HL-60 (cell line): ENCODE measurements at regions not wholly inside any gene's neighbourhood (a gene's known extent, or its start where the extent isn't known, plus 50 kb on each side); places are given as distances from the start of the nearest gene placed in this dataset.

Experiments used
- DNase-seq, 2 experiments: peaks; one replicate each; pipeline ENCODE4 v3.0.0-alpha.2; 2010 to 2020; ENCODE audit warnings: low read depth in 1 of 2, low spot score in 1 of 2
- H3K27ac ChIP-seq: fragments of 250-450 bp; sonication (Bioruptor Pico); replicated peaks from 2 replicates; pipeline ENCODE4 v1.5.1; 2020; ENCODE audit warnings: mild to moderate bottlenecking, moderate library complexity
- H3K27me3 ChIP-seq: fragments of 250-450 bp; sonication (Bioruptor Pico); 2 replicates; pipeline ENCODE4 v1.5.1; 2021; ENCODE audit warnings: mild to moderate bottlenecking, moderate library complexity; ENCODE audit not compliant: insufficient read depth, poor library complexity, severe bottlenecking
- H3K4me3 ChIP-seq: replicated peaks from 2 replicates; pipeline ENCODE4 v1.5.1; 2011; ENCODE audit warnings: mild to moderate bottlenecking, control low read depth, low read length; ENCODE audit not compliant: insufficient read depth
- GABPA ChIP-seq: IDR thresholded peaks from 2 replicates; pipeline ENCODE4 v1.6.1; 2012; ENCODE audit warnings: low read depth
- POLR2AphosphoS5 ChIP-seq: IDR thresholded peaks from 2 replicates; pipeline ENCODE4 v1.6.1; 2012; ENCODE audit warnings: low read depth
- SPI1 ChIP-seq: IDR thresholded peaks from 2 replicates; pipeline ENCODE4 v1.6.1; 2012; ENCODE audit warnings: low read depth, mild to moderate bottlenecking, borderline replicate concordance
- TF ChIP-seq, protein P1 (sequence below): IDR thresholded peaks from 2 replicates; pipeline ENCODE4 v1.6.1; 2012; ENCODE audit warnings: low read depth; ENCODE audit not compliant: insufficient replicate concordance
- TF ChIP-seq, protein P2 (sequence below): IDR thresholded peaks from one replicate; pipeline ENCODE4 v1.5.1; 2011; ENCODE audit warnings: low read length, control low read depth, inconsistent platforms; ENCODE audit not compliant: insufficient read depth

DNA sequence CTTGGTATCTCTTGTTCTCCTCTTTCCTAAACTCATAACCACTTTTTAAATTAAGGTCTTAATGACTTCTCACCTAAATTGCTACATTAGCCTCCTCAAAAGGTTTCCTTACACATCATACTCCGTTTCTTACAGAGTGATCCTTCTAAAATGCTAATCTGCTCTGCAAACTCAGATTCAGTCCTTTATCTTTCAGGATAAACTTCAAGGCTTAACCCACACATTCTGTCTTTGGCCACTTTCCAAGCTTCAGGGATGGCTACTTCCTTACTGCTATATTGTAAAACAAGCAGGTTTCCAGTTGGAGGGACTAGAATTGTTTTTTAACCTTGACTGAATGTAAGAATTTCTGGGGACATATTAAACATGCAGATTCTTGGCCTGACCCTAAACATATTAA, 105.5 kb upstream of the CHD1 start:
- Histone ChIP-seq H3K27me3 (no peaks in the 10 kb centered on the region), H3K27ac (no peak overlapping the region), H3K4me3 (no peak overlapping the region)
- DNase-seq: no peak
- TF ChIP-seq, protein P1, sequence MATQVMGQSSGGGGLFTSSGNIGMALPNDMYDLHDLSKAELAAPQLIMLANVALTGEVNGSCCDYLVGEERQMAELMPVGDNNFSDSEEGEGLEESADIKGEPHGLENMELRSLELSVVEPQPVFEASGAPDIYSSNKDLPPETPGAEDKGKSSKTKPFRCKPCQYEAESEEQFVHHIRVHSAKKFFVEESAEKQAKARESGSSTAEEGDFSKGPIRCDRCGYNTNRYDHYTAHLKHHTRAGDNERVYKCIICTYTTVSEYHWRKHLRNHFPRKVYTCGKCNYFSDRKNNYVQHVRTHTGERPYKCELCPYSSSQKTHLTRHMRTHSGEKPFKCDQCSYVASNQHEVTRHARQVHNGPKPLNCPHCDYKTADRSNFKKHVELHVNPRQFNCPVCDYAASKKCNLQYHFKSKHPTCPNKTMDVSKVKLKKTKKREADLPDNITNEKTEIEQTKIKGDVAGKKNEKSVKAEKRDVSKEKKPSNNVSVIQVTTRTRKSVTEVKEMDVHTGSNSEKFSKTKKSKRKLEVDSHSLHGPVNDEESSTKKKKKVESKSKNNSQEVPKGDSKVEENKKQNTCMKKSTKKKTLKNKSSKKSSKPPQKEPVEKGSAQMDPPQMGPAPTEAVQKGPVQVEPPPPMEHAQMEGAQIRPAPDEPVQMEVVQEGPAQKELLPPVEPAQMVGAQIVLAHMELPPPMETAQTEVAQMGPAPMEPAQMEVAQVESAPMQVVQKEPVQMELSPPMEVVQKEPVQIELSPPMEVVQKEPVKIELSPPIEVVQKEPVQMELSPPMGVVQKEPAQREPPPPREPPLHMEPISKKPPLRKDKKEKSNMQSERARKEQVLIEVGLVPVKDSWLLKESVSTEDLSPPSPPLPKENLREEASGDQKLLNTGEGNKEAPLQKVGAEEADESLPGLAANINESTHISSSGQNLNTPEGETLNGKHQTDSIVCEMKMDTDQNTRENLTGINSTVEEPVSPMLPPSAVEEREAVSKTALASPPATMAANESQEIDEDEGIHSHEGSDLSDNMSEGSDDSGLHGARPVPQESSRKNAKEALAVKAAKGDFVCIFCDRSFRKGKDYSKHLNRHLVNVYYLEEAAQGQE: no peak
- no peak for TF ChIP-seq SPI1
- TF ChIP-seq POLR2AphosphoS5: no peak
- TF ChIP-seq GABPA: no peak
- TF ChIP-seq, protein P2, sequence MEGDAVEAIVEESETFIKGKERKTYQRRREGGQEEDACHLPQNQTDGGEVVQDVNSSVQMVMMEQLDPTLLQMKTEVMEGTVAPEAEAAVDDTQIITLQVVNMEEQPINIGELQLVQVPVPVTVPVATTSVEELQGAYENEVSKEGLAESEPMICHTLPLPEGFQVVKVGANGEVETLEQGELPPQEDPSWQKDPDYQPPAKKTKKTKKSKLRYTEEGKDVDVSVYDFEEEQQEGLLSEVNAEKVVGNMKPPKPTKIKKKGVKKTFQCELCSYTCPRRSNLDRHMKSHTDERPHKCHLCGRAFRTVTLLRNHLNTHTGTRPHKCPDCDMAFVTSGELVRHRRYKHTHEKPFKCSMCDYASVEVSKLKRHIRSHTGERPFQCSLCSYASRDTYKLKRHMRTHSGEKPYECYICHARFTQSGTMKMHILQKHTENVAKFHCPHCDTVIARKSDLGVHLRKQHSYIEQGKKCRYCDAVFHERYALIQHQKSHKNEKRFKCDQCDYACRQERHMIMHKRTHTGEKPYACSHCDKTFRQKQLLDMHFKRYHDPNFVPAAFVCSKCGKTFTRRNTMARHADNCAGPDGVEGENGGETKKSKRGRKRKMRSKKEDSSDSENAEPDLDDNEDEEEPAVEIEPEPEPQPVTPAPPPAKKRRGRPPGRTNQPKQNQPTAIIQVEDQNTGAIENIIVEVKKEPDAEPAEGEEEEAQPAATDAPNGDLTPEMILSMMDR: no peak

DNA sequence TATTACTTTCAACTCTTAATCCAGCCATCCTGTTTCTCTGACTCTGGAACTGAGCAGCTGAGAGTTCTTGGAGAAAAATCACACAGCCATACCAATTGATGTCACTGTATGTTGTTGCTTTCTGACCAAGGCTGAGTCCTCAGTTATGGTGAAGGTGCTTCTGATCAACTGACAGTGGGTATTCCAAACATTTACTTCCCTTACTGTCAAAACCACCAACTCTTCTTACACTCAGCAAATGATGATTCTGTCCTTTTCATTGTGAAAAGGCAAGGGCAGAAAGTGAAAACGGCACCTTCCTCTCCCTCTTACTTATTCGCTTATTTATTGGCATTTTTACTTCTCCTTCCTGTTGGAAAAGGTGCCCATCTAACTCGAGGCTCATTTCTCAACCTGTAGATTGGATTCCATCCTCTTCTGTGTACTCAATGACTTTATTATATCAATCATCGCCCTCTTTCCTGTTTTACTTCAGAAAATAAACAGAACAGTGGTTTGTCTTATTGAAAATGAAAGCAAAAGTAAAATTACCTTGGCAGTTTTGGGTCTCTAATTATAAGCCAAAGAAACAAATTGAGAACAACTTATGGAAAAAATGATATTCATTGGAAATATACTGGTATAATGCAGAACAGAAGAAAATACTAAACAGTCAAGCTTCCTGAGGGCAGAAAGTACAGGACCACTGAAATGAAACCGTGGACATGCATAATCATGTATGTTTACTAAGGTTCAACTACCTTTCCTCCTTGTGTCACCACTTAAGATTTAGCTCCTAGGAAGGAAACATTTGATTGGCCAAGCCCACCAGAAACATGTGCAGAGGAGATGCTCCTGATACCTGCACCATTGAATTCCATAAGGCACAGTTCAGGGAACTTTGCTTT, 104.5 kb upstream of the CHD1 start:
- peak overlapping the region; percentile 23 for H3K27ac ChIP-seq
- no peak for TF ChIP-seq SPI1
- TF ChIP-seq GABPA: no peak
- TF ChIP-seq, protein P2: no peak
- TF ChIP-seq, protein P1: no peak
- no peak for TF ChIP-seq POLR2AphosphoS5
- DNase-seq: no peak
- no peaks in the 10 kb centered on the region for H3K27me3 ChIP-seq
- peak overlapping the region; percentile 29 for H3K4me3 ChIP-seq

DNA sequence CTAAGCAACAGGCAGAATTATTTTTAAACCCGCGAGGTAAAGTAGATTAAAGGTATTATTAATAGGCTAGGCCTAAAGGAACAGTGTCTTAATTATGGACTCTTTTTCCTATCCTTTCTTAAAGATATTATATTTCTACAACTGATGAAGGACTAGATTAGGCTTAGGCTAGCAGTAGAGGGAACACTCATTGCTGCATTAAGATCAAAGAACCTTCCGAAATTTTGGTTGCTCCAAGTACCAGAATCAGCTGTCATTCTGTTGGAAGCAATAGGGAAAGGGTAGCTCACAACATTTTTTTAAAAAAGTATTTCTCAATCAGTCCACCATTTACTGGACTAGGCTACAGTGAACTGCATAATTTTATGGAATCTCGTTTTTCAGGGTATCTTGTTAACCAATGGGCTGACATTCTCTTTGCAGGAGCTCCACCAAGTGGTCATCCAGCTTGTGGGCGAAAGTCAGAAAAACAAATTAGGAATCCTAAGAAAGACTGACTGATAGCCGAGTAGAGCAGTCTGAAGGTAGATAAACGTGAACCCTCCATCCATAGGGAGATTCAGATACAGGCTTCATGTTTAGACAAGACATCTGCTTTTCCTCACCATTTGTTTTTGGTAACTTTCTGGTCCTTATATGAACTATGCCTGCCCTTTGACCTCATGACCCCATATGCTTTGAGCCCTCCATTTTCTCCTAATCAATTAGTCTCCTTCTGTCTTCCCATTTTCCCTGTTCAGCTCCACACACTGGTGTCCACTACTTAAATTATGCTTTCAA, 103.6 kb upstream of the CHD1 start:
- Histone ChIP-seq H3K27ac (no peak overlapping the region), H3K4me3 (no peak overlapping the region), H3K27me3 (no peaks in the 10 kb centered on the region)
- DNase-seq: peak in 1 of 2 experiments; percentile 36
- TF ChIP-seq, protein P1: no peak
- TF ChIP-seq, protein P2: peak; percentile 29
- no peak for TF ChIP-seq GABPA
